Activated CD4-positive, alpha-beta T cell treated with anti-CD3 and anti-CD28 coated beads for 48 hours (primary cell): ENCODE measurements at regions not wholly inside any gene's neighbourhood (a gene's known extent, or its start where the extent isn't known, plus 50 kb on each side); places are given as distances from the start of the nearest gene placed in this dataset.
"Not testable (repeated sequence)": the region's sequence is repeated elsewhere in the genome, so short reads cannot be mapped to it uniquely, and the experiment has no call there.

Source experiments
- DNase-seq: peaks from one replicate; pipeline ENCODE4 v3.0.0-alpha.2; 2020

DNA sequence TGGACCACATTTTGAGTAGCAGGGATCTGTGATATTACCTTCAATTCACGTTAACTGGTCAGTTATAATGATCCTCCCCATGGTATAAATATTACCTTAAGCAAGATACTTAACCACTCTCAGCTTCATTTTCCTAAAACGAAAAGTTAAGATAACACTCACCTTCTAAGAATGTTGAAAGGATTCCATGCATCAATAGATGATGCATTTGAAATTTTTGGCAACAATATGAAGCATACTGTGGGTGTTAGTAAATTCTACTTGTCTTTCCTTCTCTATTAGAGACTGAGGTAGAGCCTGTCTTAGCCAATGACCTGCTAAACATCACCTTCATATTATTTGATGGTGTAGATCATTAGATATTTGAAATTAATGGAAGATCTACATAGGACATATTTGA is 331.7 kb upstream of the TMC3 start:
- not testable (repeated sequence) for DNase-seq

DNA sequence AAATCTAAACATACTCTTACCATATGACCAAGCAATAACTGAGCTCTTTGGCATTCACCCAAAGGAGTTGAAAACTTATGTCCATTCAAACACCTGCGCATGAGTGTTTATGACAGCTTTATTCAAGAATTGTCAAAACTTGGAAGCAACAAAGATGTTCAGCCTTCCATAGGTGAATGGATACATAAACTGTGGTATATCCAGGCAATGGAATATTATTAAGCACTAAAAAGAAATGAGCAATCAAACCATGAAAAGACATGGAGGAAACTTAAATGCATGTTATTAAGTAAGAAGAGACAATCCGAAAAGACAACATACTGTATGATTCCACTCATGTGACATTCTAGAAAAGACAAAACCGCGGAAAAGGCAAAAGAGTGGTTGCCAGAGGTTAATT is 312.0 kb upstream of the TMC3 start:
- no peak for DNase-seq

DNA sequence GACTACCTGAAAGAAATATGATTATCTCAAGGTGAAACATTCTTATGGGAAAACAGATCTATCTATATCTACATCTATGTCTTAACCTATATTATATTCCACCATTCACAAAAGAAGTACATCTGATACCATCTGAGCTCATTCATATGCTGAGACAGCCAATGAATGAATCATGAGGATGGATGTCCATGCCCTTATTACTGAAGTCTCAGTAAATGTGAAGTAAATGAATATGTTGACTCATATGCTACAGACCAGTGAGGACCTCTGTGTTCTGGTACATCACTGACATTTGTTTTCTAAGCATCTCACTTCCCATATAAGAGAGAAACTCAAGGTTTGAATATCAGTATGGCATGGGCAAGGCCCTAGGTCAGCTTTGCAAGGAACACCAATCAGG is 311.2 kb upstream of the TMC3 start:
- no peak for DNase-seq

DNA sequence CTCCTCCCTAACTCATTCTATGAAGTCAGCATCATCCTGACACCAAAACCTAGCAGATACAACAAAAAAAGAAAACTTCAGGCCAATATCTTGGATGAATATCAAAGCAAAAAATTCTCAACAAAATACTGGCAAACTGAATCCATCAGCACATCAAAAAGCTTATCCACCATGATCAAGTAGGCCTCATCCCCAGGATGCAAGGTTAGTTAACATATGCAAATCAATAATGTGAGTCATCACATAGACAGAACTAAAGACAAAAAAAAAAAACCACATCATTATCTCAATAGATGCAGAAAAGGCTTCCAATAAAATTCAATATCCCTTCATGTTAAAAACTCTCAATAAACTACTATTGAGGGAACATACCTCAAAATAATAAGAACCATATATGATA is 306.8 kb upstream of the TMC3 start:
- no peak for DNase-seq

DNA sequence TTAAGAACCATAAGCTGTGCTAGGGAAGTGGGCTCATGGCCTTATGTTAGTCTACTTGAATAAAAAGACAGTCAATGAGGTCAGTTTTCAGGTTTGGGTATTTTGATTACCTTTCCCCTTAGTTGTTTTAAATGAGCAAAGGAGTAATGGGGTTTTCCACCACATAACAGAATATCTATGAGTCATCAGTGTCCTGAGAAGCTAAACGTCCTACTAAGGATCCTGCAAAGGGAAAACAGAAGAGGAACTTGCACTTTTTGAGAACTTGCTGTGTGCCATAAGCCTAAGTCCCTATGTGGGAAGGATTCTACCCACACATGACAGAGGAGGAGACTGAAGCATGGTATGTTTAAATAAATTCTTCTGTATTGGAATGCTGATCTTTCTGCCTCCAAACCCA is 292.8 kb upstream of the TMC3 start:
- no peak for DNase-seq

DNA sequence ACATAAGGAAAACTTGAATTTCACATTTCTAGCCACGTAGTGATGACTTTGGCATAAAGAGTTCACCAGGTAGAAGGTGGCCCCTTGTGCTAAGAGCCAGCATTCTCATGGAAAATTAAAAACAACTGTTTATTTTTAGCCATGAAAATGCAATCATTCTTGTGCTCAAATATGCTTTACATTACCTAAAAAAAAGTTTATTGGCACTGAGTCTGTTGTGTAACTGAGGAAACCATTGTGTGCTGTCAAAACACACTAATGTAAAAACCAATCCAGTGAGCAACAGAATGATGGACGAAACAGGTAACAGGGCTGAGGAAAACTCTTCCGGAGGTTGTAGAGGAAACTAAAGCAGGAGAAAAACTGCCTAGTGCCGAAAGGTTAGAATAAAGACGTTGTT is 287.0 kb upstream of the TMC3 start:
- no peak for DNase-seq

DNA sequence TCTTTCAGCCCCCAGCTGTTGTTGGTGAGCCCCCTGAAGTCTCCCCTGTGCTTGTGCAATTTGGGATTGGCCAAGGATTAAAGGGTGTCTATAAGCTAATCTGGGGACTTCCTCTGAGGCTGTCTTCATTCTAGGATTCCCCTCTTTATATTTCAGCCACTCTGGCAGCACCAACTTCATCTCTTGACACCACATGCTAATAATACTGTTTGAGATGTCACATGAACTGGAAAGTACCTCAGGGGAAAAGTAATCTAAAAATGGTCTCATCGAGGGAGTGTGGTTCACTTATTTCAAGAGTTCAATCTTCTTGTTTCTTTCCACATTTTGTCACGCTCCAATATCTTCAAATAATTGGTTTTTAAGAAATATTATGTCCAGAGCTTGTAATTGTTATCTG is 279.2 kb upstream of the TMC3 start:
- DNase-seq = no peak

DNA sequence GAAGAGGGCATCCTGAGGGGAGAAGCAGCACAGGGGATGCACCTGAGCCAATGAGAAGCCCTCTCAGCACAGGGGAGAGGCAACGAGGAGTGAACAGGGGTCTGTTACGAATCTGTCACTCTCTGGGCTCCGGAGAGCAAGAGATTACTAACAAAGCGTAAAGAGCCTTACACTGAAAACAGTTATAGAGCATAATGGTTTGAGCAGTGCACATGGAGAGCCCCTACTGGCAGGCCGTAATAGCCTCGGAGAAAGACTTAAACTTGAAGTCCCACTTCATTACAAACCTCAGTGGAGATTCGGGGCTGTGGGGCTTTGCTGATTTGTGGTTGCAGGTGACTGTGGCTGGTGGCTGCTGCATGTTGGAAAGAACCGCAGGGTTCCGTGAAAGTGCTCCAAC is 271.5 kb upstream of the TMC3 start:
- DNase-seq = no peak

DNA sequence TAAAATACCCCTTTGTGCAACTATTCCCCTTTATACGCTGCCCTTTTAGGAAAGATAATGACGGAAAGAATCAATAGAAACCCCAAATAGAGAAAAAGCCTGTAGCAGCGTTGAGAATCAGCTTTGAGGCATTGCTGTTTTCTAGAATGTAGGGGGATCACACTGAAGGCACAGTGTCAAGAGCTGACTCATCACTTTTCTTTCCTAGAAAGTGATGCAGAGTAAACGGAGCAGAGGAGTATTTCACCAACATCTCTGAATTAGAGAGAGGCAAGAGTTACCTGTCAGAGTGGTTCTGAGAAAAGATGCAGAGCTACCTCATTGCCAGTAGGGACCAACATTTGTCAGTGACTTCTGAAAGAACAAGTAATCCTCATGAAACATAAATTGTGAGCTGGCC is 269.8 kb upstream of the TMC3 start:
- no peak for DNase-seq

DNA sequence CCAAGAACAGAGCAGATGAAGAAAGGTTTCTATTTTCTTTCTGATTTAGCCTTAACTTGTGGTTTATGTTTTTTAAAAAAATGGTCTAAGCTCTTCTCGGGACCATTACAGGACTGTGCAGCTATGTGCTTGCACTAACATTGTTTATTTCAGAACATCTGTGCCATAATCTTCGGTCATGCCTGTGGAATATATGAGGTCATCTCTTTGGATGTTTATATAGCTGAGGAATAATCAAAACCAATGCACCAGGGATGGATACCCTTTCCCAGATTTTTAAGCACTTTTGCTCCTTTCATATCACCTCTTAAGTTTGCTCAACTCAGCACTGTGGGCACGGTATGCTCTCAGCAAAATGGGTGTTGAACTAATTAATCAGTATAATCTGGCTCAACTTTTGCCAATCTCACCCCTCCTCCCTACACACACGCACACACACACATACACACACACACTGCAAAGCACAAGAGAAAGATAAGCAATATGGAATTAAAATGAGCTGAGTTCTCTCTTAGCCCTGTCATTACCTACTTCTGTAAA is 268.5 kb upstream of the TMC3 start:
- no peak for DNase-seq

DNA sequence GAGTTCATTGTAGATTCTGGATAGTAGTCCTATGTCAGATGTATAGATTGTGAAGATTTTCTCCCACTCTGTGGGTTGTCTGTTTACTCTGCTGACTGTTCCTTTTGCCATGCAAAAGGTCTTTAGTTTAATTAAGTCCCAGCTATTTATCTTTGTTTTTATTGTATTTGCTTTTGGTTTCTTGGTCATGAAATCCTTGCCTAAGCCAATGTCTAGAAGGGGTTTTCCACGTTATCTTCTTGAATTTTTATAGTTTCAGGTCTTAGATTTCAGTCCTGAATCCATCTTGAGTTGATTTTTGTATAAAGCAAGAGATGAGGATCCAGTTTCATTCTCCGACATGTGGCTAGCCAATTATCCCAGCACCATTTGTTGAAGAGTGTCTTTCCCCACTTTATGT is 262.1 kb upstream of the TMC3 start:
- not testable (repeated sequence) for DNase-seq

DNA sequence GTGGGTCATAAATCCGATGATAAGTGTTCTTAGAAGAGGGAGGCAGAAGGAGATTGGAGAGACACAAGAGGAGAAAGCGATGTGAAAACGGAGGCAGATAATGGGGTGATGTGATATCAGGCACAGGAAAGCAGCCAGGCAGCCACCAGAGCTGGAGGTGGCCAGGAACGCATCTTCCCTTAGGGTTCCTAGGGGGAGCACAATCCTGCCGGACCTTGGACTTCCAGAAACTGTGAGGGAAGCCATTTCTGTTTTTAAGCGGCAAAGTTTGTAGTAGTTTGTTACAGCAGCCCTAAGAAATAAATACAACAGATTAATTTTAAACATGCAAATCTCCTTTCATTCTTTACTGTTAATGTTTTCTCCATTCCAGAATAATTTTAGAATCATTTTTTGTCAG is 259.9 kb upstream of the TMC3 start:
- no peak for DNase-seq

DNA sequence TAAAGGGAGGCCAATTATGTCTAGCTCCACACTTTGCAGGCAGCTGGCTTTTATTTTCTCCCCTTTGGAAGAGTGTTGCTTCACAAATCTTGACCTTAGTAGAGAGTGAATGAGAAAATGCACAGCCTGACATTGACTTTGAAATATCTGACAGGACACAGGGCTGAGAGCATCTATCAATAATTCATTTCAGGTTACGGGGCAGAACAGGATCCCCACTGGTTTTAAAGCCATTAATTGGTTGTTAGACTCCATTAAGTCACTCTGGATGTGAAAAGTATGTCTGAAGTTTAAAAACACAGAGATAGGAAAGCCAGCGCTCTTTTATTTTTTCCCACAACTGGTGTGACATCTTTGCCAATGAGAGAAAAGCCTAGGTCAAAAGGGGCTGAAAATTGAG is 251.9 kb upstream of the TMC3 start:
- DNase-seq = no peak

DNA sequence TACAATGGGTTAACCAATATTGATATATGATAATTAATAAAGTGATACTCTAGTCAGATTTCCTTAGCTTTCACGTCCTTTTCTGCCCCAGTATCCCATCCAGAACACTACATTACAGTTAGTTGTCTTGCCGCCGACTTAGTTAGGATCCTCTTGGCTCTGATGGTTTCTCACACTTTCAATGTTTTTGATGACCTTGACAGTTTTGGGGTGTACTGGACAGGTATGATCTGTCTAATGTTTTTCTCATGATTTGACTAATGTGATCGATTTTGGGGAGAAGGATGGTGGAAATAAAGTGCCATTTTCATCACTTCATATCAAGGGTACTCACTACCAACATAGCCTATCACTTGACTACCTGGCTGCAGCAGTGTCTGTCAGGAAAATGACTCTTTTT is 245.0 kb upstream of the TMC3 start:
- no peak for DNase-seq

DNA sequence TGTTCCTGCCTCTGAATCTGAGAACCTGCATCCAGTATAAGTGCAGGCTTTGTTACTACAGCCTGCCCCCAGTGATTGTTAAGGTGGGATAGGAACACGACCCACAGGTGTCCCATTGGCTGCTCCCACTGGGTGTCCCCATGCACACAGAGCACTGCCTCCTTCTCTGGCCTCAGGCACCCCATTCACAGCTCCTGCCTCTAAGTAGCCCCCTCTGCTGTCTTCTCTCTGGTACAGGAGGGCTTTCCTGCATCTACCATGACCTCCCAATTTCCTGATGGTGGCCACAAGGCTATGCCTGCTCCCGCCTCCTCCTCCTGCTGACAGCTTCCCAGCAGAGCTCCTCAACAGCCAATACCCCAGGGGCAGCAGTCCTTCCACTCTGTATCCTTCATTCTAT is 238.6 kb upstream of the TMC3 start:
- DNase-seq = no peak

DNA sequence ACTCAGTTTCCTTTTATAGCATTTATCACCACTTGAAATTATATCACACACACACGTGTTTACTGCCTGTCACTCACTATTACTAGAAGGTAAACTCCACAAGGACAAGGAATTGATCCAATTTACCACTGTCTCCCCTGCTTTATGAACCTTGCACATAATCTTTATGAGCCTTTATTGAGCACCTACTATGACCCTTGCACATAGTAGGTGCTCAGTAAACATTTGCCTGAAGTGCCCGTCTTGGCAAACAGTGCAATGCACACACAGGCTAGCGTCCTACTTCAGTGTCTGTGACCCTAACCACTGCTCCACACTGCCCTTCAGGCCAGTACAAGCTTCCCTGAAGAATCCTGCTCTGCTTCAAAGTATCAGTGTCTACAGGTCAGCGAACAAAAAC is 237.7 kb upstream of the TMC3 start:
- DNase-seq = no peak

DNA sequence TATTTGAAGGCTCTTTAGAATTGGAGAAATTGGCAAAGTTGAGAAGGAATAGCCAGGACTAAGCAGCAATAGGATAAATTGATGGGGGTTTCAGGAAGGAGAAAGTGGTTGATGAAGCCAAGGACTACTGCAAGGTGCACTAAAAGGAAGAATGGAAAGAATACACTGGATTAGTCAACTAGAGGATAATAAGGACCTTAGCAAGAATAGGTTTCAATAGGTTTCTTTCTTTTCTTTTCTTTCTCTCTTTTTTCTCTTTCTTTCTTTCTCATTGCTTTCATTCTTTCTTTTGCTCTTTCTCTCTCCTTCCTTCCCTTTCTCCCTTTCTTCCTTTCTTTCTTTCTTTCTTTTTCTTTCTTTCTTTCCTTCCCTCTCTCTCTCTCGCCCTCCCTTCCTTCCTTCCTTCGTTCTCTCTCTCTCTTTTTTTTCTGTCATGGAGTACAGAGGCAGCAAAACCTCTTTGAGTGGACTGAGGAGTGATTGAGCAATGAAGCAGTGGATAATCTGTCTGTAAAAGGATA is 234.4 kb upstream of the TMC3 start:
- DNase-seq = no peak

DNA sequence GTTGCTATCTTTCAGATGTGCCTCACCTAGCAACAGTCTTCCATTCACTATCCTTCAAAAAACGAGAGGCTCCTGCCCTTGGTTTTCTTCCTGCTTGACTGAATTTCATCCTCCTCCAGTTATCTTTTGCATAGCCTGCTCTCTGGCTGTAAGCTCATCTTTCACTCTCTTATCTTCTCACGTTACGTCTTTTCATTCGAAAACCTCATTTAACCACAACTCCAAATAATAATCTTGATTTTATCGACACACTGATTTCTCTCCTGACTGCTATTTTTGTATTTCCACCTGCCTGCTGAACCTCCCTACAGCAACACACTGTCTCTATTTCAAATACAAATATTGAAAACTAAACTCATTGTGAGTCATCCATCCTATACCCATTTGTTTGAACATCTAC is 230.7 kb upstream of the TMC3 start:
- DNase-seq = no peak

DNA sequence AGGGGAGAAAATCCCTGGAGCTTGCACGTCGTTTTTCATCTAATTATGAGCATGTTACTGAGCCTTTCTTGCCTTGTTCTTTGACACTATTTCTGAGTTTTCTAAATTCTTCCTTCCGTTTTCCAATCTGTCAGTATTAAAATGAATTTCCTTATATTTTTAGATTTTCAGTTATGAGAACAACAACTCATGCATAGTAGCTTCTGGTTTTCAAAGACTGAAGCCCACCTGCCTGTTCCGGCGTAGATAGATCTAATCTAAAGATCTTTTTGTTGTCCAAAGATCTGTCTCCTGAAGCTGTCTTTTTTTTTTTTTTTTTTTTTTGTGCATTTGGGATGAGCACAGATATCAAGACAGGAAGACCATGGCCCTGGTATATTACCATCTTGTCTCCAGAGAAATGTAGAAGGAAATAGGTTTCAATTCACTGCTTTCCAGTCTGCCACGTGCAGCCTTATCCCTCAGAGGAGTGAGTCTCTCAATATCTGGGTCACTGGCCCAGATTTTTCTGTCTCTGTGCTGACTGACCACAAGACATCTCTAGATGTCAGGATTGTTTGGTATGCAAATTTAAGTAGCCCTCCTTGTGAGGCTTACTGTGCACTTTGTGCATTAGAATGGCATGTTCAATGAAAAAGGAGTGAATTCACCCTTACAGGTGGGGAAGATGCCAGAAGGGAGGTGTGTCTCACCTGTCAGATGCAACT is 222.3 kb upstream of the TMC3 start:
- no peak for DNase-seq

DNA sequence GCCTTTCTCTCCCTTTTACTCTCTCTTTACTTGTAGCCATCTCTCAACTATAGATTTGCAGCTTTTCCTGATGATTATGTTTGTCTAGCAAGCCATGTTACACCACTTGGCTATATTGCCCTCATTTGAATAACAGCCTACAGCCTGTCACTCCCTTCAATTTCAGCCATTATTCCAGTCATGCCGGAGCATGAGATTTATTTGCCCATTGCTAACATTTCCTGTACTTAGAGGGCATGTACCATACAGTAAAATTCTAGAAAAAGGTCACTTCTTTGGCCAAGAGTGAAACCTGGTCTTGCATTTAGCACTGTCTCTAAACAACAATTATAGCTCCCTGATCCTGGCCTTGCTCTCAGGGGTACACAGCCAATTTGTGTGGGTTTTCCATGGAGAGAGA is 221.7 kb upstream of the TMC3 start:
- DNase-seq = no peak

DNA sequence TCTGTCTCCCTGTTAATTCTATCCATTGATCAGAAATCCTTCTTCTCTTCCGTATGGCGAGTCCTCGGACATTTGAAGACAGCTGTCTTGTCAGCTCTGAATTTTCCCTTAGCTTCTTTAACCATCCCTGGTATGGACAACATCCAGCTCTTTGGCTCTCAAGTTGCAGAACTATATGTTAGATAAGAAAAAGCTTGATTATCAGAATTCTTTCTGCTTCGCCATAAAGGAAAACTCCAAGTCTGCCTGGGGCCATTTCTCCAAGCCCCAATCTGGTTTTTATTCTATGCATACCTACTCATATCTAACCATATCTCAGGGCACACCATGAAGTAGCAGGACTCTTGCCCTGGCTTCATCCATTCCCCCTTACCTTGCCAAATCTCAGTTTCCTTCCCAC is 215.7 kb upstream of the TMC3 start:
- DNase-seq = no peak

DNA sequence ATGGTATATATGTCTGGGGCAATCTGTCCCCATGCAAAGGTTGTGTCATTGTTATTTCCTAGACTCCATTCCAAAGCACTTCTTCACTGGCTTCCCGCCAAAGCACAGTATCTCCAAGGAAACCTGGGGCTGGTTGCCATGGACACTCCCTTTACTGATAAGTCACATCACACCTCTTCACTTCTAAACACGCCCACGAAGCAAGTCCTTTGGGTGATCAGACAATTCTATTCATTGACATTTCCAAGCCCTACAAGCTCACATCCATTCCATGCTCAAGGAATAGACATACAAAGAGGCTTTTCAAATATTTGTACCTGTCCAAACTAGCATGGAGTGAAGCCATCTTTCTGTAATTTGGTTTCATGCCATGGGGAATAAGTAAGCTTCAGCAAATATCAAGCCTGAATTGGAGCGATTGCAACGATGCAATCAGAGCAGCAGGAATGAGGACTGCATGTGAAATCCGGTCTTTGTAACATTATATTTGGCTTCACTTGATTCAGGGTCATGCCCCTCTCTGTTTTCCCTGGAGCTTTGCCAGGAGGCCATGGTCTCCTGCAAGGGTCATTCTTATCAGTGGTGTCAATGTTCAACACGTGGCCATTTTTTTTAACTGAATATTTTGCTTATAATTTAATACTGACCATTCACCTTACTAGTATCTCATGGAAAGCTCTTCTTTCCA is 201.6 kb upstream of the TMC3 start:
- no peak for DNase-seq

DNA sequence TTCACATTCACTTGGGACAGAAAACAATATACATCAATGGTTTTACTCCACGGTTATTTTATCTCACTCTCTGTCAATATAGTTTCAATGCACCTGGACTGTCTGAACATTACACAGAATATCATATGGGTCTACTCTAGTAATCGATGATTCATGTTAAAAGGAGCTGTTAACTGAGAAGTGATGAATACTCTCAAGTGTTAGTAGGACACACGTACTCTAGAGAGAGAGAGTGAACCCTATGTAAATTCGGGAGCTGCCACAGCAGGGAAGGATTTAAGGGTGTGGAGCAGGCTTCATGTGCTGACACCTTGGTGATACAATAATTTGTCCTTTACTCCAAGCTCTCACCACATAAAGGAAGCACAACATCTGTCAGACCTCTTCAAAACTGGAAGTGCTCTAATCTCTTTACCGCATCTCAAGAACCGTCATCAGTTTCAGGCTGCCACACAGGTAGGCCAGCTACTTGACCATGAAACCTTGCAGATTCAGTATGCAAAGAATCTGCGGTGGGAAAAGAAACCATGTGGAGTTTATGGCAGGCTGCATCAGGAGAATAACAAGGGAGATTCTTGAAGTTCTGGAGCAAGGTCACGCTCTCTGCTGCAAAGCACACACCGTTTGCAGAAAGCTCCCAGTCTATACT is 199.2 kb upstream of the TMC3 start:
- no peak for DNase-seq

DNA sequence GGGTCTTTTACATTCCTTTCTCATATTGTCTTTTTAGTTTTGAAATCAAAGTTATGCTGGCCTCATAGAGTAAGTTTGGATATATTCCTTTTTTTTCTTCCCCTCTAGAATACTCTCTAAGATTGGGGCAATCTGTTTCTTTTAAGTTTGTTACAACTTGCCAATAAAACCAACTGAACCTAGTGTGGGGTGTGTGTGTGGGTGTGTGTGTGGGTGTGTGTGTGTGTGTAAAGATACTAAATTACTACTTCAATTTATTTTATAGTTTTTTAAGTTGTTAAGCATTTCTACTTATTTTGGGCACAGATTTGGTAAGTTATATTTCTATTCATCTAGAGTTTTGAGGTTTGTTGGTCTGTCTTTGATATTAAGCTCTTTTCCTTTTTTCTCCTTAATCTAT is 198.2 kb upstream of the TMC3 start:
- DNase-seq = no peak
